ENCODE measurements at regions not wholly inside any gene's neighbourhood (a gene's known extent, or its start where the extent isn't known, plus 50 kb on each side); places are given as distances from the start of the nearest gene placed in this dataset.
"Not testable (repeated sequence)": the region's sequence is repeated elsewhere in the genome, so short reads cannot be mapped to it uniquely, and the experiment has no call there.

GRCh38 chr2:125634662-125635061 is 1021.3 kb upstream of the GYPC start:
- no peak for DNase-seq

- DNase-seq: no peak
Observed at GRCh38 chr2:125638345-125638744, 1017.6 kb upstream of the GYPC start.

GRCh38 chr2:125642032-125642431 is 1013.9 kb upstream of the GYPC start:
- DNase-seq: no peak

DNA sequence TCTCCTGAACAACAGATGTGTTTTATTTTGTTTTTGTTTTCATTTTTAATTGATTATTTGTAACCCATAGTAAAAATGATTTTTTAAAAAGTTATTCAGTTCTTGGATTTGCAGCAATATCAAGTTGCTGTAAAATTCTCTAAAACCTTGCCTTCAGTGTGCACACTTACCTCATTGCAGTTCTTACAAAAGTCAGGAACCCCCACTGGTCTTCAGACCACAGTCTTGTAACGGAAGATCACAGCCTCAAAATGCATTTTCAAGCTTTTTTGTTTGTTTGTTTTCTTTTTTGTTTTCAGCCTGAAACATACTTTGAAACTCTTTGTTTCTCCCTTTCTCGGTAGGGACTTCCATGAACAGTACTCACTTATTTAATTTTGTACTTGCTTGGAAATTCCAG is 1012.8 kb upstream of the GYPC start:
- DNase-seq: no peak

DNA sequence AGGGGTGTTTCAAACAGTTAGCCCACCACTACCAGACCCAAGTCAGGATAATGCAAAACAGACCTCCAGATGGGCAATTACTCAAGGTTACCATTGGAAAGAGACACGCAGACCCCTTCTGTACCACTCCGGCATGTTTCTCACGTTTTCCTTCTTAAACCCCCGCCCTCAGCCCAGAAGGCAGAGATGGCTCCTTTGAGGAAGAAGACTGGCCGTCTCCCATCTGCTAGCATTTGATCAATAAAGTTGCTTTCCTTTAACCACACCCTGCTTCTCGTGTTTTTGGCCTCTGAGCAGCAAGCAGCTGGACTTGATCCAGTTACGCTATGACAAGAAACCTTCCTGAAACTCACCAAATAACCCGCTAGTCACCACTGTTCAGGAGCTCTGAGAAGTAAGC is 1012.4 kb upstream of the GYPC start:
- DNase-seq: no peak

GRCh38 chr2:125644257-125644656 is 1011.7 kb upstream of the GYPC start:
- DNase-seq: no peak

- DNase-seq: no peak
Observed at GRCh38 chr2:125652280-125652679, 1003.7 kb upstream of the GYPC start.

GRCh38 chr2:125654226-125654625 is 1001.7 kb upstream of the GYPC start:
- DNase-seq: no peak

- no peak for DNase-seq
Observed at GRCh38 chr2:125656190-125656589, 999.8 kb upstream of the GYPC start.

- DNase-seq: no peak
Observed at GRCh38 chr2:125658583-125658982, 997.4 kb upstream of the GYPC start.

- not testable (repeated sequence) for DNase-seq
Observed at GRCh38 chr2:125660369-125660768, 995.6 kb upstream of the GYPC start.

DNA sequence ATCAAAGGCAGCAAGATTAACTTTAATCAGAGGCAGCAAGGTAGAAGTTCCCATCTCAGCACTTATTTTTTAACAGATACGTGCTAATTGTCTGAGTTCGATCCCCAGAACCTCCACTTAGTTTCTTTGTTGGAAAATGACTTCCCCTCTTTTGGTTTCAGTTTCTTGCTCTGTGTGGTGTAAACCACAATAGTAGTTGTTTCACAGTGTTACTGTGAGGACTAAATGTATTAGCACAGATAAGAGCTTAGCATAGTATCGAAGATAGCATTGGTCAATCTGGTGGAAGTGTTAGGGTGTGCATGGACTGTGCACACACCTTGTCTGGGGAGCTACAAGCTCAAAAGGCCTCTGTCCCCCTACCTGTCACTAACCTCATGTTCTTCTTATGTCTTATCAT is 988.3 kb upstream of the GYPC start:
- DNase-seq: no peak

GRCh38 chr2:125679903-125680302 is 976.1 kb upstream of the GYPC start:
- no peak for DNase-seq

DNA sequence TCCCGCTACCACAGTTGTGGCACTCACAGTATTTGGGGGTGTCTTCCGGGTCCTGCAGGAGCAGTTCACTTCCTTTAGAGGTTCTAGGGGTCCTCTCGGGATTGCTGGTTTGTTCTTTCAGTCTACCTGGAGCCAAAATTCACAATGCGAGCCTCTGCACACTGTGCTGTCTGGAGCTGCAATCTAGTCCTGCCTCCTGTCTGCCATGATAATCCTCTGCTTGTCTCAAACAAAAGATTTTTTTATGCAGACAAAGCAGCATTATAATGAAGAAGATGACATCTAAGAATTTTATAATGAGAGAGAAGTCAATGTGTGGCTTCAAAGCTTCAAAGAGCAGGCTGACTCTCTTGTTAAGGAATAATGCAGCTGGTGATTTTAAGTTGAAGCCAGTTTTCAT is 975.1 kb upstream of the GYPC start:
- no peak for DNase-seq

DNA sequence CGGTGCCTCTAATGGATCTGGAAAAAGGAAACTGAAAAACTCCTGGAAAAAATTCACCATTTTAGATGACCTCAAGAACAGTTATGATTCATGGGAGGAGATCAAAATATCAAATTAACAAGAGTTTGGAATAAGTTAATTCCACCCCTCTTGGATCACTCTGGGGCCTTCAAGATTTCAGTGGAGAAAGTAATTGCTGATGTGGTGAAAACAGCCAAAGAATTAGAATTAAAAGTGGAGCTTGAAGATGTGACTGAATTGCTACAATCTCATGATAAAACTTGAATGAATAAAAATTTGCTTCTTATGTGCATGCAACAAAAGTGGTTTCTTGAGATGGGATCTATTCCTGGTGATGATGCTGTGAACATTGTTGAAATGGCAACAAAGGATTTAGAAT is 974.4 kb upstream of the GYPC start:
- DNase-seq: no peak

- DNase-seq: no peak
Observed at GRCh38 chr2:125681976-125682805, 973.8 kb upstream of the GYPC start.

DNA sequence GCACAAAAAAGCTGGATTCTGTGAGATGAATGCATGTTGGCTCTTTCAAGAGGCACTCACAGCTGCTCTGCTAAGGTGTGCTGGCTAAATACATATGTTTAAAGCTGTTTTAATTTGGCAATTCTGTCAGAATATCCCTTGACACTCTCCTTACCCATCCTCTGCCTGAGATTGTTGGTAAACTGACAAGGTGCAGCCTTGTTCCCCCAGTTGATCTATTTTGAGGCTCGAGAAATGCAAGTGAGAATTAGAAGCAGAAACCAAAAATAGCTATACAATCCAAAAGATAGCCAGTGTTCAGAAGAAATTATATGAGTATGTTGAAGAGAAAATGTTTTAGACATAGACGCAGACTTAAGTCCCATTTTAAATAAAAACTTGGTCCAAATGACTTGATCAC is 971.7 kb upstream of the GYPC start:
- no peak for DNase-seq

DNA sequence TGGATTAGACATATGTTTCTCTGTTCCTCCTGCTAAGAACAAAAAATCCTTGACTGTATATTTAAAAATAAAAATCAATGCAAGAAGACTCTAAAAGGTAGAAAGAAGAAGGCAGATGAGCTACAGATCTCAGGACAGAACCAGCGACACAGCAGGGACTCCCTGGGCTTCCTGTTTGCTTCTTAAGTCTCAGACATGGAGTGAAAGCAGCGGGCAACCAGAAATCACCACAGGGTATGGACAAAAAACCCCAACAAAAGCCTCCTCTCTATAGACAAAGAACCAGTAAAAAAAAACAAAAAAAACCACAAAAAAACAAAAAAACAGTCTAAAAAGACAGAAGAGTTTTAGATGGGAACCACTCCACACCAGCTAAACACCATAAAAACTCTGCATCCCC is 971.0 kb upstream of the GYPC start:
- DNase-seq: no peak

DNA sequence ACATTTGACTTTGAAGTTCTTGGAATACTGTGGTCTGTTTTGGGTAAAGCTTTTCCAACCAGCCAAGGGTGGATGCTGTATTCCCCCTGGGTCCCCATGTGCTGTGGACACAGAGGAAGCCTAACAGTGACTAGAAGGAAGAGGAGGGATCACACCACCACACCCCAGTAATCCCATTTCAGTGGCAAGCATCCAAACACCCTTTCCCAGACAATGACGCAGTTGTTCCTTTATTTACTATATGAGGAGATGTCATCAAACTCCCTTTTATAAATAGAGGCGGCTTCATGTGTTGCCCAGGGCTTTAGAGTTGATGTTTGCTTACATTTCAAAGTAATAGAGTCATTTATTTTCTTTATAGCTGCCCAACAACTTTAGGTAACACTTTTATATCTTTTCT is 959.4 kb upstream of the GYPC start:
- DNase-seq: no peak

GRCh38 chr2:125698280-125698679 is 957.7 kb upstream of the GYPC start:
- DNase-seq: no peak

DNA sequence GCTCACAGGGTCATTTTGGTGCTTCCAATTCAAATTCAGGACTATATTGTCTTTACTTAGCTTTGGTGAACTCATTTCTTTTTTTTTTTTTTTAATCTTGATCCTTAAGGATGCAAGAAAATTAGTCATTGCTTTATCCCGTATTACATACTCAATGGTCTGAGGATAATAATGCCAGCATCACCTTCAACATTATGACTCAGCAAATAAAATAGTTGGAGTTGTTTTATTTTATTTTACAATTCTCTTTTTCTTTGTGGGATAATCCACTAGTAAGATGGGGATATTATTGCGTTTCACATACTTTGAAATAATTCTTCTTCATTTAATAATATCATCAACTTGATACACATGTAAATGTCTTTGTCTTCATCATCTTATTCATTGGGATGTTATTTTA is 954.9 kb upstream of the GYPC start:
- DNase-seq: no peak

GRCh38 chr2:125707611-125708010 is 948.3 kb upstream of the GYPC start:
- DNase-seq: no peak

DNA sequence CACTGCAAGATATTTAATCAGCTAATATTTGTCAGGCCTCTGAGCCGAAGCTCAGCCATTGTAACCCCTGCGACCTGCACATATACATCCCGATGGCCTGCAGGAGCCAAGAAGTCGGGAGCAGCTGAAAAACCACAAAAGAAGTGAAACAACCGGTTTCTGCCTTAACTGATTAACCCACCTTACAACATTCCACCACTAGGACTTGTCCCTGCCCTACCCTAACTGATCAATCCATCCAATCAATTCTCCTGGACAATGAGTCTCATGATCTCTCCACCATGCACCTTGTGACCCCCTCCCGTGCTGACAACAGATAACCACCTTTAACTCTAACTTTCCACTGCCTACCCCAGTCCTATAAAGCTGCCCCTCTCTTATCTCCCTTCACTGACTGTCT is 945.4 kb upstream of the GYPC start:
- no peak for DNase-seq

GRCh38 chr2:125711075-125711474 is 944.9 kb upstream of the GYPC start:
- DNase-seq: no peak

DNA sequence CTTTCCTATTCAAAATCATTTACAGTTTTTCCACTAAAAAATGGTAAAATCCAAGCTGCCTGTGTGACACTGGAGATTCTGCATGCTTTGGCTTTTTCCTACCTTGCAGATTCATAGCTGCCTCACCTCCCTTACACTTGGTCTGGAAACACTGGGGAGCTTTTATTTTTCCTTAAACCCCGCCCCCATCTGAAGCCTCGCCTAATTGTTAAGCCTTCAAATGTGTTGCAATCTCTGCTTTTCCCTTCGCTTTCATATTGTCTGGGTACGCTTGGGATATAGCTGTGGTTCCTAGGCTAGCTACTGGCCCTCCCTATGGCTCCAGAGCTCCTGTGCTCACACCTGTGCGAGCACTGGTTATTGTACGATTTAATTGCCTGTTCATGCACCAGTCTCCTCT is 942.4 kb upstream of the GYPC start:
- DNase-seq: no peak
